ENCODE measurements at regions not wholly inside any gene's neighbourhood (a gene's known extent, or its start where the extent isn't known, plus 50 kb on each side); places are given as distances from the start of the nearest gene placed in this dataset.

GRCh38 chr3:4084271-4084670, 218.9 kb upstream of the SETMAR start:
- TF ChIP-seq YY1 (IDR thresholded peaks at IDR 0.05; ENCODE audit: low read depth), result no peak
- no peak for TF ChIP-seq CTCF (IDR thresholded peaks at IDR 0.05)
- no peak for TF ChIP-seq NFIC (IDR thresholded peaks at IDR 0.05; ENCODE audit: borderline replicate concordance)
- no peak for TF ChIP-seq EP300 (IDR thresholded peaks at IDR 0.05; ENCODE audit: borderline replicate concordance in 1 of 2, low read depth in 1 of 2, low read length in 1 of 2)
- TF ChIP-seq REST (IDR thresholded peaks at IDR 0.05; ENCODE audit: low read depth, low read length), result no peak
- no peak for TF ChIP-seq RFX5 (IDR thresholded peaks at IDR 0.05; ENCODE audit: low read length)
- no peak for TF ChIP-seq POLR2AphosphoS5 (IDR thresholded peaks at IDR 0.05; ENCODE audit: low read depth, low read length)
- TF ChIP-seq USF2 (IDR thresholded peaks at IDR 0.05; ENCODE audit: borderline replicate concordance, low read depth, low read length), result no peak
- TF ChIP-seq RCOR1 (IDR thresholded peaks at IDR 0.05; ENCODE audit: low read length), result no peak
- no peak for TF ChIP-seq SIN3A (IDR thresholded peaks at IDR 0.05; ENCODE audit: borderline replicate concordance, low read depth, low read length)
- TF ChIP-seq SMC3 (IDR thresholded peaks at IDR 0.05; ENCODE audit: low read depth, low read length), result no peak
